KMS-11 (cell line): ENCODE measurements at regions not wholly inside any gene's neighbourhood (a gene's known extent, or its start where the extent isn't known, plus 50 kb on each side); places are given as distances from the start of the nearest gene placed in this dataset.

Experiments used
- H2AFZ ChIP-seq: fragments of 200-600 bp; sonication (generic); 2 replicates; pipeline ENCODE4 v1.6.1; 2016; ENCODE audit warnings: antibody characterized with exemption, mixed run types, low read depth
- H3K27ac ChIP-seq: fragments of 200-600 bp; sonication (generic); 2 replicates; pipeline ENCODE4 v1.6.1; 2016; ENCODE audit warnings: mild to moderate bottlenecking, mixed run types
- H3K27me3 ChIP-seq: fragments of 200-600 bp; sonication (generic); 2 replicates; pipeline ENCODE4 v1.6.1; 2017; ENCODE audit warnings: mild to moderate bottlenecking, low read depth, mixed run types, moderate library complexity; ENCODE audit not compliant: insufficient read depth
- H3K36me3 ChIP-seq: fragments of 200-600 bp; sonication (generic); 2 replicates; pipeline ENCODE4 v1.6.1; 2017; ENCODE audit warnings: mild to moderate bottlenecking, mixed run types; ENCODE audit not compliant: insufficient read depth
- H3K4me1 ChIP-seq: fragments of 200-600 bp; sonication (generic); 2 replicates; pipeline ENCODE4 v1.6.1; 2016; ENCODE audit warnings: mild to moderate bottlenecking, low read depth, mixed run types; ENCODE audit not compliant: poor library complexity, severe bottlenecking
- H3K4me2 ChIP-seq: fragments of 200-600 bp; sonication (generic); 2 replicates; pipeline ENCODE4 v1.7.0; 2016; ENCODE audit warnings: mild to moderate bottlenecking, mixed run types
- H3K4me3 ChIP-seq: fragments of 200-600 bp; sonication (generic); IDR thresholded peaks from 2 replicates; pipeline ENCODE4 v1.6.1; 2017; ENCODE audit warnings: low read depth, low read length, mixed read lengths; ENCODE audit not compliant: insufficient read depth
- H3K79me2 ChIP-seq: fragments of 200-600 bp; sonication (generic); 2 replicates; pipeline ENCODE4 v1.6.1; 2016; ENCODE audit warnings: low read depth, mixed run types; ENCODE audit not compliant: insufficient read depth
- H3K9ac ChIP-seq: fragments of 200-600 bp; sonication (generic); 2 replicates; pipeline ENCODE4 v1.6.1; 2016; ENCODE audit warnings: mild to moderate bottlenecking, mixed run types
- H4K20me1 ChIP-seq: fragments of 200-600 bp; sonication (generic); 2 replicates; pipeline ENCODE4 v1.6.1; 2016; ENCODE audit warnings: mild to moderate bottlenecking, mixed run types; ENCODE audit not compliant: insufficient read depth
- TF ChIP-seq, protein P1 (sequence below): fragments of 200-600 bp; sonication (generic); conservative IDR thresholded peaks from 2 replicates; pipeline ENCODE4 v1.6.1; 2017; ENCODE audit warnings: low read depth, mild to moderate bottlenecking, antibody characterized with exemption, low read length, moderate library complexity, mixed read lengths

DNA sequence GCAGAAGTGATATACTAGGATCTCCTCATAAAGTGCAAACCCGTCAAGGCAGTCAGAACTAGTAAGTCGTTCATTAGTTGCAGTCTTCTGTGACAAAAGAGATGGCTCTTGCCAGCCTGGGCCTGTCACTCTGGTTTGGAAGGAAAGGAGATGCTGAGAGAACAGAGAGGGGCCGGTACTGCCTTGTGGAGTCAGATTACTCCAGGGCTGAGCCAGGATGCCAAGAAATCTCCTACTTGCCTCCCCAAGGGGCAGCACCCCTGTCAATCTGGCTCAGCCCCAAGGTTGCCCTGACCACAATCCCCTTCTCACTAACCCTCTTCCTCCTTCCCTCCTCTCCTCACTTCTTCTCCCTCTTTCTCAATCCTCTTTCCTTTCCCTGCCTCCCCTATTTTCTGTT is 62.9 kb upstream of the ASPRV1 start:
- no peak overlapping the region for H3K9ac ChIP-seq
- H3K79me2 ChIP-seq, result no peaks in the 10 kb centered on the region
- no peak overlapping the region for H3K27ac ChIP-seq
- H3K27me3 ChIP-seq, result no peaks in the 10 kb centered on the region
- H3K4me1 ChIP-seq, result peaks cover 4% of the 10 kb centered on the region
- TF ChIP-seq, protein P1, sequence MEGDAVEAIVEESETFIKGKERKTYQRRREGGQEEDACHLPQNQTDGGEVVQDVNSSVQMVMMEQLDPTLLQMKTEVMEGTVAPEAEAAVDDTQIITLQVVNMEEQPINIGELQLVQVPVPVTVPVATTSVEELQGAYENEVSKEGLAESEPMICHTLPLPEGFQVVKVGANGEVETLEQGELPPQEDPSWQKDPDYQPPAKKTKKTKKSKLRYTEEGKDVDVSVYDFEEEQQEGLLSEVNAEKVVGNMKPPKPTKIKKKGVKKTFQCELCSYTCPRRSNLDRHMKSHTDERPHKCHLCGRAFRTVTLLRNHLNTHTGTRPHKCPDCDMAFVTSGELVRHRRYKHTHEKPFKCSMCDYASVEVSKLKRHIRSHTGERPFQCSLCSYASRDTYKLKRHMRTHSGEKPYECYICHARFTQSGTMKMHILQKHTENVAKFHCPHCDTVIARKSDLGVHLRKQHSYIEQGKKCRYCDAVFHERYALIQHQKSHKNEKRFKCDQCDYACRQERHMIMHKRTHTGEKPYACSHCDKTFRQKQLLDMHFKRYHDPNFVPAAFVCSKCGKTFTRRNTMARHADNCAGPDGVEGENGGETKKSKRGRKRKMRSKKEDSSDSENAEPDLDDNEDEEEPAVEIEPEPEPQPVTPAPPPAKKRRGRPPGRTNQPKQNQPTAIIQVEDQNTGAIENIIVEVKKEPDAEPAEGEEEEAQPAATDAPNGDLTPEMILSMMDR, result no peak
- no peaks in the 10 kb centered on the region for H4K20me1 ChIP-seq
- no peak overlapping the region for H2AFZ ChIP-seq
- no peak overlapping the region for H3K4me2 ChIP-seq
- H3K4me3 ChIP-seq, result no peak overlapping the region
- no peaks in the 10 kb centered on the region for H3K36me3 ChIP-seq

DNA sequence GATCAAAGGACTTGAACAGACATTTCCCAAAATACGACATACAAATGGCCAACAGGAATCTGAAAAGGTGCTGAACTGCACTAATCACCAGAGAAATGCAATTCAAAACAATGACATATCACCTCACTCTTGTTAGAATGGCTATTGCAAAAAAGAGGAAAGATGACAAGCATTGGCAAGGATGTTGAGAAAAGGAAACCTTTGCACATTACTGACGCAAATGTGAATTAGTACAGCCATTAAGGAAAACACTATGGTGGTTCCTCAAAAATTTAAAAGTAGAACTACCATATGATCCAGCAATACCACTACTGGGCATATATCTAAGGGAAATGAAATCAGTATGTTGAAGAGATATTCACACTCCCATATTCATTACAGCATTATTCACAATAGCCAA is 57.7 kb upstream of the ASPRV1 start:
- Histone ChIP-seq H3K4me2 (no peak overlapping the region), H3K9ac (no peak overlapping the region), H4K20me1 (no peaks in the 10 kb centered on the region), H3K27ac (no peak overlapping the region), H3K79me2 (no peaks in the 10 kb centered on the region), H2AFZ (no peak overlapping the region), H3K4me1 (peaks cover 5% of the 10 kb centered on the region), H3K27me3 (no peaks in the 10 kb centered on the region), H3K36me3 (no peaks in the 10 kb centered on the region), H3K4me3 (no peak overlapping the region)
- TF ChIP-seq, protein P1, result no peak

DNA sequence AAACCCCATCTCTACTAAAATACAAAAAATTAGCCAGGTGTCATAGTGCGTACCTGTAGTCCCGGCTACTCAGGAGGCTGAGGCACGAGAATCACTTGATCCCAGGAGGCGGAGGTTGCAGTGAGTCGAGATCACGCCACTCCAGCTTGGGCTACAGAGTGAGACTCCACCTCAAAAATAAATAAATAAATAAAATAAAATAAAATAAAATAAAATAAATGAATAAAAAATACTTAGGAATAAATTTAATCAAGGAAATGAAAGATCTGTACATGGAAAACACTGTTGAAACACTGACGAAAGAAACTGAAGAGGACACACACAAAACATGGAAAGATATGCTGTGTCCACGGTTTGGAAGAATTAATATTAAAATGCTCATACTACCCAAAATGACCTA is 56.5 kb upstream of the ASPRV1 start:
- Histone ChIP-seq H3K4me1 (peaks cover 5% of the 10 kb centered on the region), H3K4me3 (no peak overlapping the region), H3K79me2 (no peaks in the 10 kb centered on the region), H3K27me3 (no peaks in the 10 kb centered on the region), H3K36me3 (no peaks in the 10 kb centered on the region), H3K27ac (no peak overlapping the region), H3K4me2 (no peak overlapping the region), H4K20me1 (no peaks in the 10 kb centered on the region), H2AFZ (no peak overlapping the region), H3K9ac (no peak overlapping the region)
- TF ChIP-seq, protein P1, result no peak

DNA sequence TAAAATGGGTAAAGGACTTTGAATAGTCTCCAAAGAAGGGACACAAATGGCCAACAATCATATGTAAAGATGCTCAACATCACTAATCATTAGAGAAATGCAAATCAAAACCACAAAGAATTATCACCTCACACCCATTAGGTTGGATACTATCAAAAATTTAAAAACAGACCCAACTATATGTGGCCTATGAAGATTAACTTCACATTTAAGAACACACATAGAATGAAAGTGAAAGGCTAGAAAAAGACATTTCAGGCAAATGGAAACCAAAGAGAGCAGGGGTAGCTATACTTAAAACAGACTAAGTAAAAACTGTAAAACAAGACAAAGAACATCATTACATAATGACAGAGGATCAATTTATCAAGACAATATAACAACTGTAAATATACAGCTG is 53.5 kb upstream of the ASPRV1 start:
- Histone ChIP-seq H3K27ac (no peak overlapping the region), H3K9ac (no peak overlapping the region), H2AFZ (no peak overlapping the region), H3K4me3 (no peak overlapping the region), H3K36me3 (no peaks in the 10 kb centered on the region), H3K4me2 (no peak overlapping the region), H3K4me1 (peaks cover 11% of the 10 kb centered on the region), H3K79me2 (no peaks in the 10 kb centered on the region), H3K27me3 (no peaks in the 10 kb centered on the region), H4K20me1 (no peaks in the 10 kb centered on the region)
- TF ChIP-seq, protein P1, result no peak
